IMR-90 (cell line): ENCODE measurements at regions not wholly inside any gene's neighbourhood (a gene's known extent, or its start where the extent isn't known, plus 50 kb on each side); places are given as distances from the start of the nearest gene placed in this dataset.

Experiments used
- CTCF ChIP-seq: conservative IDR thresholded peaks from 2 replicates; pipeline ENCODE4 v1.5.1; 2012; ENCODE audit warnings: mild to moderate bottlenecking, low read depth, low read length, improper control_type of control experiment
- ELK1 ChIP-seq: fragments of 150-350 bp; IDR thresholded peaks from 2 replicates; pipeline ENCODE4 v1.6.1; 2016; ENCODE audit warnings: low read depth, mild to moderate bottlenecking, low read length, moderate library complexity, borderline replicate concordance
- MAZ ChIP-seq: IDR thresholded peaks from 2 replicates; pipeline ENCODE4 v1.6.1; 2012; ENCODE audit warnings: low read depth, mild to moderate bottlenecking, low read length, improper control_type of control experiment, moderate library complexity, borderline replicate concordance
- POLR2A ChIP-seq: IDR thresholded peaks from 2 replicates; pipeline ENCODE4 v1.6.1; 2012; ENCODE audit warnings: mild to moderate bottlenecking, low read depth, low read length
- RAD21 ChIP-seq: IDR thresholded peaks from 2 replicates; pipeline ENCODE4 v1.6.1; 2012; ENCODE audit warnings: low read length, improper control_type of control experiment
- RCOR1 ChIP-seq: IDR thresholded peaks from 2 replicates; pipeline ENCODE4 v1.6.1; 2012; ENCODE audit warnings: mild to moderate bottlenecking, low read length, improper control_type of control experiment; ENCODE audit not compliant: insufficient replicate concordance

GRCh38 chr5:157961176-157961575, 102.2 kb upstream of the CLINT1 start:
- TF ChIP-seq POLR2A (no peak), CTCF (no peak), MAZ (no peak), RAD21 (no peak), RCOR1 (no peak), ELK1 (no peak)
